GM12878 (cell line): ENCODE measurements at regions not wholly inside any gene's neighbourhood (a gene's known extent, or its start where the extent isn't known, plus 50 kb on each side); places are given as distances from the start of the nearest gene placed in this dataset.

Experiments
- ATAC-seq: fragments of 200-7000 bp; cut with Tn5 transposase; 3 replicates; pipeline ENCODE4 v1.9.1; 2020; ENCODE audit warnings: mild to moderate bottlenecking, moderate library complexity
- BruUV-seq: library from RNA; stranded (reverse); fragments of 400-500 nt; replicated peaks from 2 replicates; lab custom pipeline; 2021; lab: Mats Ljungman, UMichigan
- CTCF ChIA-PET: fragments of 300-600 bp; sonication (Branson Sonifier 250); formaldehyde crosslinking; extraction: SDS; loops from one replicate; lab custom pipeline; 2021; ENCODE audit warnings: inconsistent platforms; lab: Yijun Ruan, JAX
- POLR2A ChIA-PET: fragments of 350-600 bp; formaldehyde crosslinking; extraction: SDS; loops from one replicate; lab custom pipeline; 2021; ENCODE audit warnings: inconsistent platforms; lab: Charles Lee
- RAD21 ChIA-PET: fragments of 300-600 bp; sonication (Branson Sonifier 250); formaldehyde crosslinking; loops from one replicate; lab custom pipeline; 2023; ENCODE audit warnings: antibody characterized with exemption; ENCODE audit not compliant: unreplicated experiment; lab: Charles Lee
- SMC1A ChIA-PET: fragments of 300-600 bp; sonication (Branson Sonifier 250); formaldehyde crosslinking; loops from one replicate; lab custom pipeline; 2023; ENCODE audit not compliant: unreplicated experiment, uncharacterized antibody; lab: Charles Lee
- DNase-seq: peaks from one replicate; pipeline ENCODE4 v3.0.0-alpha.2; 2011; ENCODE audit warnings: low read depth, low spot score
- FAIRE-seq: peaks from 3 replicates; lab custom pipeline; 2011; peaks lifted over from hg19 to GRCh38; lab: Jason Lieb, UNC
- H2AFZ ChIP-seq: 2 replicates; pipeline ENCODE4 v1.6.0; 2011; ENCODE audit warnings: low read depth, low read length, control low read depth; ENCODE audit not compliant: control insufficient read depth
- H3K27ac ChIP-seq: 2 replicates; pipeline ENCODE4 v1.5.1; 2011; ENCODE audit warnings: control low read depth; ENCODE audit not compliant: control insufficient read depth, insufficient read depth
- H3K27me3 ChIP-seq, 2 experiments: replicated peaks in 1 of 2; 2 replicates each; pipeline versions ENCODE4 v1.6.0 to v1.6.1; 2011; ENCODE audit warnings: low read length in 1 of 2; ENCODE audit not compliant: control insufficient read depth in 2 of 2, insufficient read depth in 2 of 2
- H3K36me3 ChIP-seq, 2 experiments: 2 replicates each; pipeline ENCODE4 v1.5.1; 2011; ENCODE audit warnings: low read length in 1 of 2; ENCODE audit not compliant: control insufficient read depth in 2 of 2, insufficient read depth in 2 of 2
- H3K4me1 ChIP-seq: 2 replicates; pipeline ENCODE4 v1.6.1; 2011; ENCODE audit warnings: mild to moderate bottlenecking, low read length, moderate library complexity, mixed read lengths; ENCODE audit not compliant: control insufficient read depth, insufficient read depth
- H3K4me2 ChIP-seq: 2 replicates; pipeline ENCODE4 v1.6.0; 2011; ENCODE audit warnings: control low read depth; ENCODE audit not compliant: control insufficient read depth, insufficient read depth
- H3K4me3 ChIP-seq: fragments of 200-600 bp; sonication (generic); 2 replicates; pipeline ENCODE4 v1.5.1; 2016
- H3K79me2 ChIP-seq: 2 replicates; pipeline ENCODE4 v1.6.0; 2011; ENCODE audit warnings: low read length; ENCODE audit not compliant: control insufficient read depth, insufficient read depth
- H3K9ac ChIP-seq: 2 replicates; pipeline ENCODE4 v1.8.0; 2011; ENCODE audit warnings: low read length, control low read depth, mixed read lengths; ENCODE audit not compliant: control insufficient read depth, insufficient read depth
- H3K9me3 ChIP-seq: replicated peaks from 3 replicates; pipeline ENCODE4 v1.5.1; 2011; ENCODE audit warnings: mild to moderate bottlenecking, low read length; ENCODE audit not compliant: control insufficient read depth, insufficient read depth
- H4K20me1 ChIP-seq: 2 replicates; pipeline ENCODE4 v1.6.0; 2011; ENCODE audit not compliant: control insufficient read depth, insufficient read depth
- BRCA1 ChIP-seq: IDR thresholded peaks from 2 replicates; pipeline ENCODE4 v1.6.1; 2011; ENCODE audit warnings: low read depth, low read length, improper control_type of control experiment
- HSF1 ChIP-seq: fragments of 150-350 bp; IDR thresholded peaks from 2 replicates; pipeline ENCODE4 v1.6.1; 2014; ENCODE audit warnings: mild to moderate bottlenecking, low read depth, low read length
- IKZF2 ChIP-seq, 2 experiments: fragments of 450-650 bp; IDR thresholded peaks; 2 replicates each; pipeline ENCODE4 v1.6.1; 2017; ENCODE audit warnings: mild to moderate bottlenecking in 2 of 2, moderate library complexity in 2 of 2
- JUNB ChIP-seq: IDR thresholded peaks from 2 replicates; pipeline ENCODE4 v1.6.1; 2016; ENCODE audit warnings: antibody characterized with exemption, mild to moderate bottlenecking
- KLF5 ChIP-seq: fragments of 450-650 bp; IDR thresholded peaks from 2 replicates; pipeline ENCODE4 v1.6.1; 2014; ENCODE audit warnings: mild to moderate bottlenecking; ENCODE audit not compliant: partially characterized antibody
- NFXL1 ChIP-seq: fragments of 450-650 bp; IDR thresholded peaks from 2 replicates; pipeline ENCODE4 v1.6.1; 2017; ENCODE audit warnings: antibody characterized with exemption, mild to moderate bottlenecking, borderline replicate concordance
- NFYA ChIP-seq: IDR thresholded peaks from 2 replicates; pipeline ENCODE4 v1.6.1; 2011; ENCODE audit warnings: low read depth, mild to moderate bottlenecking, low read length, improper control_type of control experiment, borderline replicate concordance
- NKRF ChIP-seq: fragments of 450-650 bp; conservative IDR thresholded peaks from 2 replicates; pipeline ENCODE4 v1.6.1; 2017; ENCODE audit warnings: mild to moderate bottlenecking, moderate library complexity
- RFX5 ChIP-seq: IDR thresholded peaks from 2 replicates; pipeline ENCODE4 v1.6.1; 2011; ENCODE audit warnings: low read depth, low read length, improper control_type of control experiment
- YY1 ChIP-seq: IDR thresholded peaks from 2 replicates; pipeline ENCODE4 v1.6.1; 2011; ENCODE audit warnings: low read depth, mild to moderate bottlenecking, low read length
- WGBS: methylation state at CpG from one replicate; pipeline ENCODE4 v1.1.6; 2016; ENCODE audit warnings: low lambda C conversion rate; ENCODE audit not compliant: insufficient replicate concordance, insufficient coverage; ENCODE audit errors: missing lambda C conversion rate; 5-methylcytosine and 5-hydroxymethylcytosine counted together
- in situ Hi-C: fragments of 300-500 bp; cut with MboI; formaldehyde crosslinking; loops from 9 replicates; pipeline ENCODE4 v1.14.3; 2018; ENCODE audit warnings: mixed read lengths
- intact Hi-C: fragments of 100-400 bp; cut with micrococcal nuclease; formaldehyde crosslinking; loops from one replicate; pipeline ENCODE4 v1.14.2; 2022; ENCODE audit not compliant: unreplicated experiment
- TF ChIP-seq, protein P1 (sequence below): fragments of 450-650 bp; IDR thresholded peaks from 2 replicates; pipeline ENCODE4 v1.6.1; 2017; ENCODE audit warnings: borderline replicate concordance
- TF ChIP-seq, protein P2 (sequence below): fragments of 450-650 bp; IDR thresholded peaks from 2 replicates; pipeline ENCODE4 v1.6.1; 2016; ENCODE audit warnings: mild to moderate bottlenecking
- TF ChIP-seq, protein P3 (sequence below): IDR thresholded peaks from 2 replicates; pipeline ENCODE4 v1.6.1; 2012; ENCODE audit warnings: mild to moderate bottlenecking, low read depth, low read length

DNA sequence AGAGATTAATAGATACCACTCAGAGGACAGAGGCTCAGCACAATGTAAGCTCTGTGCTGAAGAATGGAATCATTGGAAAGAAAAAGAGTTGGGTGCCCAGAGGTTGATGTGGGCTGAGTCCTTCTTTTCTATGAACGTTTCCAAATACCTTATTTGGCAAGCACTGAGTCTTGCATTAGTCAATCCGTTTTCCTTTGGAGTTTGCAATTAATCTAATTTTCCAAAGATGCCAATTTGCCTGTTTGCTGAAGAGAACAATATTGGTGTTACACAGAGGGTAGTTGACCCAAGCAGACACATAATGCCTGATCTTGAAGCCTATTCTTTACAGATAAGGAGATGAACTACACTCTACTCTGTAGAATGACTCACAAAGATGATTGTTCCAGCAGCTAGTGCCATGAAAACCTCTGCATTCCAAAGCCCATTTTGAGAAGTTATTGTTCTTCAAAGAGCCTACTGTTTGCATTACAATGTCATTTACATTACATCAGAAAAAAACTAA is 55.4 kb upstream of the MET start (continued):
- TF ChIP-seq, protein P1, sequence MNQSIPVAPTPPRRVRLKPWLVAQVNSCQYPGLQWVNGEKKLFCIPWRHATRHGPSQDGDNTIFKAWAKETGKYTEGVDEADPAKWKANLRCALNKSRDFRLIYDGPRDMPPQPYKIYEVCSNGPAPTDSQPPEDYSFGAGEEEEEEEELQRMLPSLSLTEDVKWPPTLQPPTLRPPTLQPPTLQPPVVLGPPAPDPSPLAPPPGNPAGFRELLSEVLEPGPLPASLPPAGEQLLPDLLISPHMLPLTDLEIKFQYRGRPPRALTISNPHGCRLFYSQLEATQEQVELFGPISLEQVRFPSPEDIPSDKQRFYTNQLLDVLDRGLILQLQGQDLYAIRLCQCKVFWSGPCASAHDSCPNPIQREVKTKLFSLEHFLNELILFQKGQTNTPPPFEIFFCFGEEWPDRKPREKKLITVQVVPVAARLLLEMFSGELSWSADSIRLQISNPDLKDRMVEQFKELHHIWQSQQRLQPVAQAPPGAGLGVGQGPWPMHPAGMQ: no peak
- TF ChIP-seq KLF5: no peak
- no peak for TF ChIP-seq BRCA1
- no peak for TF ChIP-seq YY1
- TF ChIP-seq NKRF: no peak
- no peak for TF ChIP-seq RFX5
- TF ChIP-seq, protein P2, sequence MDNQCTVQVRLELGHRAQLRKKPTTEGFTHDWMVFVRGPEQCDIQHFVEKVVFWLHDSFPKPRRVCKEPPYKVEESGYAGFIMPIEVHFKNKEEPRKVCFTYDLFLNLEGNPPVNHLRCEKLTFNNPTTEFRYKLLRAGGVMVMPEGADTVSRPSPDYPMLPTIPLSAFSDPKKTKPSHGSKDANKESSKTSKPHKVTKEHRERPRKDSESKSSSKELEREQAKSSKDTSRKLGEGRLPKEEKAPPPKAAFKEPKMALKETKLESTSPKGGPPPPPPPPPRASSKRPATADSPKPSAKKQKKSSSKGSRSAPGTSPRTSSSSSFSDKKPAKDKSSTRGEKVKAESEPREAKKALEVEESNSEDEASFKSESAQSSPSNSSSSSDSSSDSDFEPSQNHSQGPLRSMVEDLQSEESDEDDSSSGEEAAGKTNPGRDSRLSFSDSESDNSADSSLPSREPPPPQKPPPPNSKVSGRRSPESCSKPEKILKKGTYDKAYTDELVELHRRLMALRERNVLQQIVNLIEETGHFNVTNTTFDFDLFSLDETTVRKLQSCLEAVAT: no peak
- TF ChIP-seq, all 136 proteins: peak for 0

GRCh38 chr7:116617878-116618277 is 54.1 kb upstream of the MET start:
- SMC1A ChIA-PET: no interaction called here

More at GRCh38 chr7:116617878-116618277, 54.1 kb upstream of the MET start:
- CTCF ChIA-PET: interaction anchor here (0.8 to 0.9 kb wide), 2 partner anchors 26 to 192 kb away, joined by 3 read pairs; no protein-coding TSS in a partner anchor
- Histone ChIP-seq H3K79me2 (no peaks in the 10 kb centered on the region), H2AFZ (no peak overlapping the region), H3K36me3 (no peaks in the 10 kb centered on the region), H3K27ac (no peak overlapping the region), H3K9me3 (no peaks in the 10 kb centered on the region; the same call in 2 of the 3 replicates), H3K9ac (no peak overlapping the region), H3K4me2 (no peak overlapping the region), H4K20me1 (no peaks in the 10 kb centered on the region), H3K4me3 (no peak overlapping the region), H3K4me1 (no peaks in the 10 kb centered on the region), H3K27me3 (no peaks in the 10 kb centered on the region; a peak in 1 of 4 replicates)
- intact Hi-C loops: no loop called here
- no peak for ATAC-seq
- RAD21 ChIA-PET: no interaction called here
- DNase-seq: no peak
- POLR2A ChIA-PET: no interaction called here
- in situ Hi-C loops: no loop called here
- no TSS peak for BruUV-seq
- FAIRE-seq: no peak
- no peak for TF ChIP-seq JUNB
- no peak for TF ChIP-seq HSF1
- TF ChIP-seq NFXL1: no peak
- no peak for TF ChIP-seq NFYA
- TF ChIP-seq, protein P3, sequence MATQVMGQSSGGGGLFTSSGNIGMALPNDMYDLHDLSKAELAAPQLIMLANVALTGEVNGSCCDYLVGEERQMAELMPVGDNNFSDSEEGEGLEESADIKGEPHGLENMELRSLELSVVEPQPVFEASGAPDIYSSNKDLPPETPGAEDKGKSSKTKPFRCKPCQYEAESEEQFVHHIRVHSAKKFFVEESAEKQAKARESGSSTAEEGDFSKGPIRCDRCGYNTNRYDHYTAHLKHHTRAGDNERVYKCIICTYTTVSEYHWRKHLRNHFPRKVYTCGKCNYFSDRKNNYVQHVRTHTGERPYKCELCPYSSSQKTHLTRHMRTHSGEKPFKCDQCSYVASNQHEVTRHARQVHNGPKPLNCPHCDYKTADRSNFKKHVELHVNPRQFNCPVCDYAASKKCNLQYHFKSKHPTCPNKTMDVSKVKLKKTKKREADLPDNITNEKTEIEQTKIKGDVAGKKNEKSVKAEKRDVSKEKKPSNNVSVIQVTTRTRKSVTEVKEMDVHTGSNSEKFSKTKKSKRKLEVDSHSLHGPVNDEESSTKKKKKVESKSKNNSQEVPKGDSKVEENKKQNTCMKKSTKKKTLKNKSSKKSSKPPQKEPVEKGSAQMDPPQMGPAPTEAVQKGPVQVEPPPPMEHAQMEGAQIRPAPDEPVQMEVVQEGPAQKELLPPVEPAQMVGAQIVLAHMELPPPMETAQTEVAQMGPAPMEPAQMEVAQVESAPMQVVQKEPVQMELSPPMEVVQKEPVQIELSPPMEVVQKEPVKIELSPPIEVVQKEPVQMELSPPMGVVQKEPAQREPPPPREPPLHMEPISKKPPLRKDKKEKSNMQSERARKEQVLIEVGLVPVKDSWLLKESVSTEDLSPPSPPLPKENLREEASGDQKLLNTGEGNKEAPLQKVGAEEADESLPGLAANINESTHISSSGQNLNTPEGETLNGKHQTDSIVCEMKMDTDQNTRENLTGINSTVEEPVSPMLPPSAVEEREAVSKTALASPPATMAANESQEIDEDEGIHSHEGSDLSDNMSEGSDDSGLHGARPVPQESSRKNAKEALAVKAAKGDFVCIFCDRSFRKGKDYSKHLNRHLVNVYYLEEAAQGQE: no peak
- no peak for TF ChIP-seq IKZF2 (IDR thresholded peaks at IDR 0.05)
- 0% methylated on average over 4 of the region's 4 CpGs for WGBS
